Fibroblast of villous mesenchyme (primary cell): ENCODE measurements at regions not wholly inside any gene's neighbourhood (a gene's known extent, or its start where the extent isn't known, plus 50 kb on each side); places are given as distances from the start of the nearest gene placed in this dataset.

Experiments
- DNase-seq: peaks from one replicate; pipeline ENCODE4 v3.0.0-alpha.2; 2010; ENCODE audit warnings: low read depth
- H3K4me3 ChIP-seq: 2 replicates; pipeline ENCODE4 v1.5.1; 2011; ENCODE audit warnings: low read depth, mild to moderate bottlenecking, low read length
- CTCF ChIP-seq: IDR thresholded peaks from 2 replicates; pipeline ENCODE4 v1.5.1; 2012; ENCODE audit warnings: low read depth, mild to moderate bottlenecking, low read length; ENCODE audit not compliant: insufficient read depth

- no peak for TF ChIP-seq CTCF
- no peak for DNase-seq
- no peak overlapping the region for H3K4me3 ChIP-seq
Observed at GRCh38 chr7:68244389-68244788, 1247.8 kb downstream of the TYW1 start.

DNA sequence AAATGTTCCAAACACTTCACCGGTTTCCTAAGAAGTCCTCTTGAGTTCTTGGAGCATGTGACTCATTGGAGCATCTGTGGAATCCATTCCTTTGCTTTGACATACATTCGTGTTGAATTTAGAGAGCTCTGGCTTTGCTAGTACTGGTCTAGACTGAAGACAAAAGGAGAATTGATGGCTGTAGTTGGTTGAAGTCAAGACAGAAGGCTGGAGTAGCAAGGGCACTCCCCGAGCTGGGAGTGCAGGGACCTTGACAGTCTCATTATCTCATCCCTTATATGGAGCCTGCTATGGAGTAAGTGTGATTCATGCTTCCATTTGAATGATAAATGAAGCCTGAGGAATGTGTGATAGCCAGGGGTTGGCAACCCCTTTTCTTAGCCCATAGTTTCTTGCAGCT is 1249.1 kb downstream of the TYW1 start:
- no peak overlapping the region for H3K4me3 ChIP-seq
- no peak for DNase-seq
- no peak for TF ChIP-seq CTCF

DNA sequence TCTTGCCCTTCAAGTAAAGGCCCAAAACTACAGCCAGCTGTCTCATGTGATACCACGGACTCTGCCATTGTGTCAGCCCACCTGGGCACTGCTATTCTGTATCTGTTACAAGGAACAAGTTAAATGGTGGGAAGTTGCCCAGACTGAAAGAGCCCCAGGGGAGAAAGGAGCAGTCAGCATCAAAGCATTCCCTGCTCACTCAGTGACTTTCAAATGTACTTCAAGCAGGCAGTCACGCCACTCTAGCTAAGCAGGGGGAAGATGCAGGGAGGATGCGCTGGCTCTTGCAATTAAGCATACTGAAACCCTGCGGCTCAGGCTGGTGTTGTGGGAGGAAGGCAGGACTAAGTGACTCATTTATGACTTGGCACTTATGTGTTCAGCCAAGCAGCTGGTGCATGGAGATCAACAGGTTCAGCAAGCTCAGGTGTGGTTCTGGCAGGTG is 1249.6 kb downstream of the TYW1 start:
- no peak for DNase-seq
- H3K4me3 ChIP-seq = no peak overlapping the region
- TF ChIP-seq CTCF = no peak

GRCh38 chr7:68247126-68247525 is 1250.5 kb downstream of the TYW1 start:
- TF ChIP-seq CTCF = no peak
- no peak overlapping the region for H3K4me3 ChIP-seq
- no peak for DNase-seq

- DNase-seq = no peak
- H3K4me3 ChIP-seq = no peak overlapping the region
- no peak for TF ChIP-seq CTCF
Observed at GRCh38 chr7:68247571-68247970, 1250.9 kb downstream of the TYW1 start.

DNA sequence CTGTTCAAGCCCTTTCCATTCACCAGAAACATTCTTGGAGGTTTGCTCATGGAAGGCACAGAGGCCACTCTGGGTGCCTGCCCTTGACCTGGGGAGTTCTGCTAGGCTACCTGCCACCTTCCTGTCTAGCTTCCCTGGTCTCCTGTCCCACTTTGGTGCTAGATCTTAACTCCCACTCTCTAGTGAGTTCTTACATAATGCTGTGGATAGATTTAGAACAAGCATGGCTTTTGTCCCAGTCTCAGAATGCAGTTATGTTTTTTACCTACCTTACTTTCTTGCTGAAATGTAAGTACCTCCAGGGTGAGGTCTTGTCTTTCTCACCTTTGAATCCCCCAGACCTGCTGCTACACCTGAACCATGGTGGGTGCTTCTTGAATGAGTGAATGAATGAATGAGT is 1252.3 kb downstream of the TYW1 start:
- no peak for TF ChIP-seq CTCF
- no peak overlapping the region for H3K4me3 ChIP-seq
- no peak for DNase-seq

DNA sequence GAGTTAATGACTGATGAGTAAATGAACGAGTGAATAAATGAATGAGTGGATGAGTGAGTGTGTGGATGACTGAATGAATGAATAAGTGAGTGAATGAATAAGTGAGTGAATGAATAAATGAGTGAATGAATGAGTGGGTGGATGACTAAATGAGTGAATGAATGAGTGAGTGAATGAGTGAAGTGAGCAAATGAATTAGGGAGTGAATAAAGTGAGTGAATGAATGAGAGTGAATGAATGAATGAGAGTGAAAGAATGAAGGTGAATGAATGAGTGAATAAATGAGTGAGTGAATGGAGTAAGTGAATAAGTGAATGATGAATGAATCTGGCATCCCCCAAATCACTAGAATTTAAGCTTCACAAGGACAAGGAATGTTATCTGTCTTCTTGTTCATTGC is 1253.0 kb downstream of the TYW1 start:
- DNase-seq = no peak
- H3K4me3 ChIP-seq = no peak overlapping the region
- no peak for TF ChIP-seq CTCF
